ENCODE measurements at regions not wholly inside any gene's neighbourhood (a gene's known extent, or its start where the extent isn't known, plus 50 kb on each side); places are given as distances from the start of the nearest gene placed in this dataset.

GRCh38 chr18:34649080-34649479 lies 61.0 kb upstream of the DTNA start:
- ATAC-seq, result no peak
- no peak for DNase-seq (ENCODE audit: low spot score)
- no peak overlapping the region for H3K4me3 ChIP-seq
- H3K36me3 ChIP-seq (ENCODE audit: insufficient read depth), result no peaks in the 10 kb centered on the region
- TF ChIP-seq NANOG (IDR thresholded peaks at IDR 0.05; ENCODE audit: borderline replicate concordance), result no peak
- TF ChIP-seq, protein P1, sequence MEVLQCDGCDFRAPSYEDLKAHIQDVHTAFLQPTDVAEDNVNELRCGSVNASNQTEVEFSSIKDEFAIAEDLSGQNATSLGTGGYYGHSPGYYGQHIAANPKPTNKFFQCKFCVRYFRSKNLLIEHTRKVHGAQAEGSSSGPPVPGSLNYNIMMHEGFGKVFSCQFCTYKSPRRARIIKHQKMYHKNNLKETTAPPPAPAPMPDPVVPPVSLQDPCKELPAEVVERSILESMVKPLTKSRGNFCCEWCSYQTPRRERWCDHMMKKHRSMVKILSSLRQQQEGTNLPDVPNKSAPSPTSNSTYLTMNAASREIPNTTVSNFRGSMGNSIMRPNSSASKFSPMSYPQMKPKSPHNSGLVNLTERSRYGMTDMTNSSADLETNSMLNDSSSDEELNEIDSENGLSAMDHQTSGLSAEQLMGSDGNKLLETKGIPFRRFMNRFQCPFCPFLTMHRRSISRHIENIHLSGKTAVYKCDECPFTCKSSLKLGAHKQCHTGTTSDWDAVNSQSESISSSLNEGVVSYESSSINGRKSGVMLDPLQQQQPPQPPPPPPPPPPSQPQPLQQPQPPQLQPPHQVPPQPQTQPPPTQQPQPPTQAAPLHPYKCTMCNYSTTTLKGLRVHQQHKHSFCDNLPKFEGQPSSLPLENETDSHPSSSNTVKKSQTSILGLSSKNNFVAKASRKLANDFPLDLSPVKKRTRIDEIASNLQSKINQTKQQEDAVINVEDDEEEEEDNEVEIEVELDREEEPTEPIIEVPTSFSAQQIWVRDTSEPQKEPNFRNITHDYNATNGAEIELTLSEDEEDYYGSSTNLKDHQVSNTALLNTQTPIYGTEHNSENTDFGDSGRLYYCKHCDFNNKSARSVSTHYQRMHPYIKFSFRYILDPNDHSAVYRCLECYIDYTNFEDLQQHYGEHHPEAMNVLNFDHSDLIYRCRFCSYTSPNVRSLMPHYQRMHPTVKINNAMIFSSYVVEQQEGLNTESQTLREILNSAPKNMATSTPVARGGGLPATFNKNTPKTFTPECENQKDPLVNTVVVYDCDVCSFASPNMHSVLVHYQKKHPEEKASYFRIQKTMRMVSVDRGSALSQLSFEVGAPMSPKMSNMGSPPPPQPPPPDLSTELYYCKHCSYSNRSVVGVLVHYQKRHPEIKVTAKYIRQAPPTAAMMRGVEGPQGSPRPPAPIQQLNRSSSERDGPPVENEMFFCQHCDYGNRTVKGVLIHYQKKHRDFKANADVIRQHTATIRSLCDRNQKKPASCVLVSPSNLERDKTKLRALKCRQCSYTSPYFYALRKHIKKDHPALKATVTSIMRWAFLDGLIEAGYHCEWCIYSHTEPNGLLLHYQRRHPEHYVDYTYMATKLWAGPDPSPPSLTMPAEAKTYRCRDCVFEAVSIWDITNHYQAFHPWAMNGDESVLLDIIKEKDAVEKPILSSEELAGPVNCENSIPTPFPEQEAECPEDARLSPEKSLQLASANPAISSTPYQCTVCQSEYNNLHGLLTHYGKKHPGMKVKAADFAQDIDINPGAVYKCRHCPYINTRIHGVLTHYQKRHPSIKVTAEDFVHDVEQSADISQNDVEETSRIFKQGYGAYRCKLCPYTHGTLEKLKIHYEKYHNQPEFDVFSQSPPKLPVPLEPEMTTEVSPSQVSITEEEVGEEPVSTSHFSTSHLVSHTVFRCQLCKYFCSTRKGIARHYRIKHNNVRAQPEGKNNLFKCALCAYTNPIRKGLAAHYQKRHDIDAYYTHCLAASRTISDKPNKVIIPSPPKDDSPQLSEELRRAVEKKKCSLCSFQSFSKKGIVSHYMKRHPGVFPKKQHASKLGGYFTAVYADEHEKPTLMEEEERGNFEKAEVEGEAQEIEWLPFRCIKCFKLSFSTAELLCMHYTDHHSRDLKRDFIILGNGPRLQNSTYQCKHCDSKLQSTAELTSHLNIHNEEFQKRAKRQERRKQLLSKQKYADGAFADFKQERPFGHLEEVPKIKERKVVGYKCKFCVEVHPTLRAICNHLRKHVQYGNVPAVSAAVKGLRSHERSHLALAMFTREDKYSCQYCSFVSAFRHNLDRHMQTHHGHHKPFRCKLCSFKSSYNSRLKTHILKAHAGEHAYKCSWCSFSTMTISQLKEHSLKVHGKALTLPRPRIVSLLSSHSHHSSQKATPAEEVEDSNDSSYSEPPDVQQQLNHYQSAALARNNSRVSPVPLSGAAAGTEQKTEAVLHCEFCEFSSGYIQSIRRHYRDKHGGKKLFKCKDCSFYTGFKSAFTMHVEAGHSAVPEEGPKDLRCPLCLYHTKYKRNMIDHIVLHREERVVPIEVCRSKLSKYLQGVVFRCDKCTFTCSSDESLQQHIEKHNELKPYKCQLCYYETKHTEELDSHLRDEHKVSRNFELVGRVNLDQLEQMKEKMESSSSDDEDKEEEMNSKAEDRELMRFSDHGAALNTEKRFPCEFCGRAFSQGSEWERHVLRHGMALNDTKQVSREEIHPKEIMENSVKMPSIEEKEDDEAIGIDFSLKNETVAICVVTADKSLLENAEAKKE (CRISPR knock-in tag; IDR thresholded peaks at IDR 0.05), result no peak
- Mint-ChIP-seq H3K27ac (no peak overlapping the region), H3K36me3 (ENCODE audit: low read depth) (no peaks in the 10 kb centered on the region), H3K4me1 (peaks cover 30% of the 10 kb centered on the region), H3K9me3 (no peaks in the 10 kb centered on the region), H3K27me3 (ENCODE audit: insufficient read depth, low read depth, poor library complexity) (peaks cover 2% of the 10 kb centered on the region), H3K4me3 (no peak overlapping the region)
- no peaks in the 10 kb centered on the region for H4K20me1 ChIP-seq (replicated peaks; ENCODE audit: insufficient read depth)
- H3K9me2 ChIP-seq (ENCODE audit: insufficient read depth), result no peaks in the 10 kb centered on the region
- no peak overlapping the region for H2AFZ ChIP-seq
- H3K27ac ChIP-seq (ENCODE audit: low read depth), result no peak overlapping the region
- peaks cover 23% of the 10 kb centered on the region for H3K4me1 ChIP-seq (ENCODE audit: insufficient read depth)
- H3F3A ChIP-seq (replicated peaks; ENCODE audit: low read depth), result no peaks in the 10 kb centered on the region
- H3K4me2 ChIP-seq, result no peak overlapping the region
- H3K27me3 ChIP-seq (ENCODE audit: insufficient read depth), result no peaks in the 10 kb centered on the region
- no peaks in the 10 kb centered on the region for H3K79me2 ChIP-seq (replicated peaks; ENCODE audit: insufficient read depth)

DNA sequence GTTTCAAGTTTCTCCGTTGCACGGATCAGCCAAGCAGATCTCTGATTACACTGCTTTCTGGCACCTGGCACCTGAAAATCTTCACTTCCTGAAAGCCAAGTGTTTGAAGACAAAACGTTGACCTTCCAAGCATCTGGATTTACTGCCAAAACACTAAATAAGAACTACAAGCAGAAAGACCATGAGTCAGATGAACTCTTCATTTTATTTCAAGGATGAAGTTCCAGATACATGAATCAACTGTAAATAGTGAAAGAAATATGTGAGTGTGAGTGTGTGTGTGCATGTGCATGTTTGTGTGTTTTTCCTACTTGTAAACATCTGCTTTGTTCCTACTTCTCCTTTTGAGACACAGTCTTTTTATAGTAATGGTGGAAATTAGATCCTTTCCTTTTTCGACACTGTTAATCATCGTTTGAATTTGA lies 60.0 kb upstream of the DTNA start:
- peak overlapping the region; percentile 81 for H3K27ac Mint-ChIP-seq
- Histone ChIP-seq H3K4me3 (no peak overlapping the region), H3K79me2 (replicated peaks; ENCODE audit: insufficient read depth) (no peaks in the 10 kb centered on the region), H3K27ac (ENCODE audit: low read depth) (peak overlapping the region; percentile 21; the same call in 1 of the 2 replicates), H3K4me1 (ENCODE audit: insufficient read depth) (peaks cover 26% of the 10 kb centered on the region), H3K4me2 (no peak overlapping the region), H2AFZ (peak overlapping the region; percentile 64; the same call in 1 of the 2 replicates), H4K20me1 (replicated peaks; ENCODE audit: insufficient read depth) (no peaks in the 10 kb centered on the region), H3F3A (replicated peaks; ENCODE audit: low read depth) (no peaks in the 10 kb centered on the region), H3K27me3 (ENCODE audit: insufficient read depth) (no peaks in the 10 kb centered on the region), H3K9me2 (ENCODE audit: insufficient read depth) (no peaks in the 10 kb centered on the region), H3K36me3 (ENCODE audit: insufficient read depth) (no peaks in the 10 kb centered on the region)
- H3K4me1 Mint-ChIP-seq, result peaks cover 30% of the 10 kb centered on the region
- peaks cover 2% of the 10 kb centered on the region for H3K27me3 Mint-ChIP-seq (ENCODE audit: insufficient read depth, low read depth, poor library complexity)
- DNase-seq (ENCODE audit: low spot score), result no peak
- H3K36me3 Mint-ChIP-seq (ENCODE audit: low read depth), result no peaks in the 10 kb centered on the region
- ATAC-seq, result no peak
- H3K9me3 Mint-ChIP-seq, result no peaks in the 10 kb centered on the region
- no peak overlapping the region for H3K4me3 Mint-ChIP-seq
- no peak for TF ChIP-seq EZH2phosphoT487 (IDR thresholded peaks at IDR 0.05; ENCODE audit: unreplicated experiment)
- no peak for TF ChIP-seq EZH2 (IDR thresholded peaks at IDR 0.05; ENCODE audit: low read depth, unreplicated experiment)
- no peak for TF ChIP-seq NANOG (IDR thresholded peaks at IDR 0.05; ENCODE audit: borderline replicate concordance)
- TF ChIP-seq, protein P1 (CRISPR knock-in tag; IDR thresholded peaks at IDR 0.05), result no peak

Measured in GM23338 (cell line).